Inflammatory macrophage treated with lipopolysaccharide for 4 hours (primary cell): ENCODE measurements at regions not wholly inside any gene's neighbourhood (a gene's known extent, or its start where the extent isn't known, plus 50 kb on each side); places are given as distances from the start of the nearest gene placed in this dataset.
A peak's percentile ranks its signal among the peaks of the same experiment; 100 is the strongest.
"Not testable (repeated sequence)": the region's sequence is repeated elsewhere in the genome, so short reads cannot be mapped to it uniquely, and the experiment has no call there.

Source experiments
- DNase-seq: peaks from one replicate; pipeline ENCODE4 v3.0.0-alpha.2; 2020

- DNase-seq, result no peak
Measured at GRCh38 chr12:7591531-7591930, 74.2 kb downstream of the APOBEC1 start.

GRCh38 chr12:7590085-7590484 is 75.6 kb downstream of the APOBEC1 start:
- not testable (repeated sequence) for DNase-seq

- peak; percentile 95 for DNase-seq
Measured at GRCh38 chr12:7588742-7589329, 76.9 kb downstream of the APOBEC1 start.

- not testable (repeated sequence) for DNase-seq
Measured at GRCh38 chr12:7584137-7584536, 80.6 kb upstream of the CD163 start.

- no peak for DNase-seq
Measured at GRCh38 chr12:7583471-7583870, 79.9 kb upstream of the CD163 start.

- DNase-seq, result peak; percentile 56
Measured at GRCh38 chr12:7582796-7583195, 79.2 kb upstream of the CD163 start.

- DNase-seq, result peak; percentile 84
Measured at GRCh38 chr12:7581625-7582024, 78.0 kb upstream of the CD163 start.

- DNase-seq, result no peak
Measured at GRCh38 chr12:7581046-7581445, 77.5 kb upstream of the CD163 start.

GRCh38 chr12:7571257-7571656 is 67.7 kb upstream of the CD163 start:
- DNase-seq, result peak; percentile 85

GRCh38 chr12:7557227-7557626 is 53.6 kb upstream of the CD163 start:
- DNase-seq, result peak; percentile 76

- DNase-seq, result peak; percentile 88
Measured at GRCh38 chr12:7555752-7556151, 52.2 kb upstream of the CD163 start.

- not testable (repeated sequence) for DNase-seq
Measured at GRCh38 chr12:7554831-7555230, 51.3 kb upstream of the CD163 start.
